ENCODE measurements at regions not wholly inside any gene's neighbourhood (a gene's known extent, or its start where the extent isn't known, plus 50 kb on each side); places are given as distances from the start of the nearest gene placed in this dataset.

DNA sequence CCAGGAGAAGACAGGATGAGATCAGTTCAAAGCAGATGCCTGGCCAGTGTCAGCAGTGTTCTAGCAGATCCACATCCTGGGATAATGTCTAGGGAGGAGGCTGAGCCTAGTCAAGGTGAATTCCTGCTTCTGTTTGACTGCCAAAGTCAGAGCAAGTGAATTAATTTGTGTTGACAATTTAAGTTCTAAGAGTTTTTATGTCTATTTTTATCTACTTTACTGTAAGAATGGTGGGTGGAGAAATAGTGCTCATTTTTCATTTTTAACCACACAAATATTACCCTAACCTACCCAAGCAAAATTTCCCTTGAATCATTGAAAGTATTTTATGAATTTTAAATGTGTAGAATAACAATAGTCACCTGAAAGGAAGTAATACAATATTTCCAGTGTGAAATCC lies 207.6 kb upstream of the SLC10A2 start:
- TF ChIP-seq, protein P1, sequence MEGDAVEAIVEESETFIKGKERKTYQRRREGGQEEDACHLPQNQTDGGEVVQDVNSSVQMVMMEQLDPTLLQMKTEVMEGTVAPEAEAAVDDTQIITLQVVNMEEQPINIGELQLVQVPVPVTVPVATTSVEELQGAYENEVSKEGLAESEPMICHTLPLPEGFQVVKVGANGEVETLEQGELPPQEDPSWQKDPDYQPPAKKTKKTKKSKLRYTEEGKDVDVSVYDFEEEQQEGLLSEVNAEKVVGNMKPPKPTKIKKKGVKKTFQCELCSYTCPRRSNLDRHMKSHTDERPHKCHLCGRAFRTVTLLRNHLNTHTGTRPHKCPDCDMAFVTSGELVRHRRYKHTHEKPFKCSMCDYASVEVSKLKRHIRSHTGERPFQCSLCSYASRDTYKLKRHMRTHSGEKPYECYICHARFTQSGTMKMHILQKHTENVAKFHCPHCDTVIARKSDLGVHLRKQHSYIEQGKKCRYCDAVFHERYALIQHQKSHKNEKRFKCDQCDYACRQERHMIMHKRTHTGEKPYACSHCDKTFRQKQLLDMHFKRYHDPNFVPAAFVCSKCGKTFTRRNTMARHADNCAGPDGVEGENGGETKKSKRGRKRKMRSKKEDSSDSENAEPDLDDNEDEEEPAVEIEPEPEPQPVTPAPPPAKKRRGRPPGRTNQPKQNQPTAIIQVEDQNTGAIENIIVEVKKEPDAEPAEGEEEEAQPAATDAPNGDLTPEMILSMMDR (IDR thresholded peaks at IDR 0.05; ENCODE audit: control extremely low read depth, extremely low read depth, low read depth, missing control alignments), result no peak
- DNase-seq (ENCODE audit: extremely low spot score), result no peak
- ChIA-PET POLR2A (no interaction called here), CTCF (interaction anchor here (1.1 to 1.2 kb wide), 2 partner anchors 11 to 66 kb away, joined by 3 read pairs; no protein-coding TSS in a partner anchor)

DNA sequence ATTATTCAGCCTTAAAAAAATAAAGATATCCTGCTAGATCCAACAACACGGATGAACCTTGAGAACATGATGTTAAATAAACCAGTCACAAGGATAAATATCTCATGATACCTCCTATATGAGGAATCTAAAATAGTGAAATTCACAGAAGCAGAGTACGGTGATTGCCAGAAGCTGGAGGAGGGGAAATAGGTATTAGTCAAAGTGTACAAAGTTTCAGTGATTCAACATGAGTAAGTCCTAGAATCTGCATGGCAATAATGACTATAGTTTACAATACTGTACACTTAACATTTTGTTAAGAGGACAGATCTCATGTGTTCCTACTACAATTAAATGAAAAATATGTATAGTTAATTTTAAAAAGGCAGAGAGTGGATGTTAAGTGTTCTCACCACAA lies 206.6 kb upstream of the SLC10A2 start:
- TF ChIP-seq, protein P1 (IDR thresholded peaks at IDR 0.05; ENCODE audit: control extremely low read depth, extremely low read depth, low read depth, missing control alignments), result no peak
- CTCF ChIA-PET, result no interaction called here
- no peak for DNase-seq (ENCODE audit: extremely low spot score)
- POLR2A ChIA-PET, result no interaction called here

DNA sequence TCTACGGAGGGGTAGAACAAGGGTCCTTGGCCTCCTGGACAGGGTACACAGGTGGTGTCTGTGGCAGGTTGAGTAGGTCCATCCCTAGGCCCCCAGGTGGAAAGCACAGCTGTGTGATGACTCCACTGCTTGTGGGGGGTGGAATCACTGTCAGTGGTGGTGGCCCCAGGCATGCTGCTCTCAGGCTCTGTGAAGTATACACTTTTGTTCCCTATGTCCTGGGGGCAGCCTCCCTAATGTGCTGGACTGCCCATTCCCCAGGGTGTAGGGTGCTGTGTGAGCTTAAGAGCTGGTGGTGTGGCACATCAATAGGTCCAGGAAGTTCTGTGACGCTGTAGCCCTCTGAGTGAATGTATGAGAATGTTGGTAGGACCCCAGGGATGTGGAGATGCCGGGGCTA lies 197.2 kb upstream of the SLC10A2 start:
- no peak for DNase-seq (ENCODE audit: extremely low spot score)
- POLR2A ChIA-PET, result no interaction called here
- CTCF ChIA-PET, result no interaction called here
- TF ChIP-seq, protein P1 (IDR thresholded peaks at IDR 0.05; ENCODE audit: control extremely low read depth, extremely low read depth, low read depth, missing control alignments), result no peak

GRCh38 chr13:103255587-103256301 lies 189.5 kb upstream of the SLC10A2 start:
- ChIA-PET POLR2A (no interaction called here), CTCF (interaction anchor here (0.7 kb wide), 1 partner anchor 9 kb away, joined by 3 read pairs; no protein-coding TSS in a partner anchor)
- TF ChIP-seq, protein P1 (IDR thresholded peaks at IDR 0.05; ENCODE audit: control extremely low read depth, extremely low read depth, low read depth, missing control alignments), result no peak
- no peak for DNase-seq (ENCODE audit: extremely low spot score)

DNA sequence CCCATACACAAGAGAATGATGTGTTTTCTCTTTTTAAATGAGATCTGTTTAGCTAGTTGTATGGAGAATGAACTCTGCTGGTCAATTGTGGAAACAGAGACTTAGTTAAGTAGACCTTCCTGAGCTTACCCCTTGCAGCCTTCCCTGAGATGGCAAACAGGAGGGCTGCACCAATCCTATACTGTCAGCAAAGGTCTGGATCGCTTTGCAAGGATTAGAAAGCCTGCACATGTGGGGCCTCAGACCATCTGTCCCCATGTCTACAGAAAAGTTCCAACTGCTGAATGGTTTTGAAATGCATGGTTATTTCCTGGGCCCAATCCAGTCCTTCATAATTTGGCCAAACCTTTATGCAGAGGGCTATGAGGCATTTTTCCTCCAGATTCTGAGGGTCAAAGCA lies 183.9 kb upstream of the SLC10A2 start:
- POLR2A ChIA-PET, result no interaction called here
- CTCF ChIA-PET, result no interaction called here
- TF ChIP-seq, protein P1 (IDR thresholded peaks at IDR 0.05; ENCODE audit: control extremely low read depth, extremely low read depth, low read depth, missing control alignments), result no peak
- DNase-seq (ENCODE audit: extremely low spot score), result no peak

DNA sequence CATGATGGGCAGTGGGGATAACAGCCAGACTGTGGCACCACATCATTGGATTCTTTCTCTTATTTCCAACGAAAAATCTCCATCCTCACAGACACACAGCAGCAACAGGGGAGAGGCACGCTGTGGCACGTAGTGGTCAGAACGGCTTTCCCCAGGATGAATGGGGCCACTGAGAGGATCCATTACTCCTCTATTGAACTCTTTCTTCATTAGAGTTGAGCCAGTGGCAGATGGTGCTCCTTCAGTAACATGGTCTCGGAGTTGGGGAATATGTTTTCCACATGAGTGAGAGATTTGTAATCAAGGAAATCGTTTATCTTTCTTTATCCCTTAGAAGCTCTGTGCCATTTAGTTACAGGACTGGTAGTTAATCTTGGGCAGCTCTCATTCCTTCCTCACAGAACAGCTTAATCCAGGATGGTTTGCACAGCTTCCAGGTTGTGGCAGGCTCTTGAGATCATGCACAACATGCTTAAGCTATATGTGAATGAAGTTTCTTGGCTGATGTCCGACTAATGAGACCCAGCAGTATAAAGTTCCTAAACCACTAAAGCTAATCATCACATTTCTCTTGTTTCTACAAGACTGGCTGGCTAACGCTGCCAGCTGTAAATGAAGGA lies 180.5 kb upstream of the SLC10A2 start:
- TF ChIP-seq, protein P1 (IDR thresholded peaks at IDR 0.05; ENCODE audit: control extremely low read depth, extremely low read depth, low read depth, missing control alignments), result no peak
- POLR2A ChIA-PET, result no interaction called here
- CTCF ChIA-PET, result no interaction called here
- DNase-seq (ENCODE audit: extremely low spot score), result no peak
